MM.1S (cell line): ENCODE measurements at regions not wholly inside any gene's neighbourhood (a gene's known extent, or its start where the extent isn't known, plus 50 kb on each side); places are given as distances from the start of the nearest gene placed in this dataset.

Experiments used
- DNase-seq: peaks from one replicate; pipeline ENCODE4 v3.0.0-alpha.2; 2015
- H2AFZ ChIP-seq: fragments of 300-600 bp; sonication (generic); 2 replicates; pipeline ENCODE4 v1.6.0; 2016; ENCODE audit warnings: antibody characterized with exemption, low read length
- H3F3A ChIP-seq: fragments of 300-600 bp; sonication (generic); 2 replicates; pipeline ENCODE4 v1.6.1; 2016; ENCODE audit warnings: mild to moderate bottlenecking, antibody characterized with exemption, low read length, moderate library complexity, mixed read lengths; ENCODE audit not compliant: insufficient read depth
- H3K27ac ChIP-seq: fragments of 300-600 bp; sonication (generic); 2 replicates; pipeline ENCODE4 v1.5.1; 2016; ENCODE audit warnings: mild to moderate bottlenecking, low read length
- H3K27me3 ChIP-seq: fragments of 300-600 bp; sonication (generic); replicated peaks from 2 replicates; pipeline ENCODE4 v1.6.0; 2016; ENCODE audit warnings: low read length; ENCODE audit not compliant: insufficient read depth
- H3K36me3 ChIP-seq: fragments of 300-600 bp; sonication (generic); replicated peaks from 2 replicates; pipeline ENCODE4 v1.6.1; 2016; ENCODE audit warnings: mild to moderate bottlenecking, low read length, mixed read lengths; ENCODE audit not compliant: insufficient read depth
- H3K4me1 ChIP-seq: fragments of 300-600 bp; sonication (generic); 2 replicates; pipeline ENCODE4 v1.6.1; 2016; ENCODE audit warnings: low read length, mixed read lengths
- H3K4me2 ChIP-seq: fragments of 300-600 bp; sonication (generic); 2 replicates; pipeline ENCODE4 v1.6.0; 2016; ENCODE audit warnings: low read depth, low read length
- H3K4me3 ChIP-seq: fragments of 300-600 bp; sonication (generic); 2 replicates; pipeline ENCODE4 v1.5.1; 2016; ENCODE audit warnings: low read length, mixed read lengths
- H3K79me2 ChIP-seq: fragments of 300-600 bp; sonication (generic); 2 replicates; pipeline ENCODE4 v1.6.1; 2016; ENCODE audit warnings: mixed run types, low read length, mixed read lengths
- H3K9ac ChIP-seq: fragments of 300-600 bp; sonication (generic); 2 replicates; pipeline ENCODE4 v1.6.1; 2016; ENCODE audit warnings: low read length, mixed read lengths
- H3K9me2 ChIP-seq: fragments of 300-600 bp; sonication (generic); replicated peaks from 2 replicates; pipeline ENCODE4 v1.6.1; 2016; ENCODE audit warnings: mild to moderate bottlenecking, low read length, mixed read lengths; ENCODE audit not compliant: insufficient read depth
- H3K9me3 ChIP-seq: fragments of 300-600 bp; sonication (generic); replicated peaks from 2 replicates; pipeline ENCODE4 v1.6.1; 2016; ENCODE audit warnings: mild to moderate bottlenecking, low read length, mixed read lengths; ENCODE audit not compliant: insufficient read depth
- H4K20me1 ChIP-seq: fragments of 300-600 bp; sonication (generic); 2 replicates; pipeline ENCODE4 v1.6.1; 2016; ENCODE audit warnings: mild to moderate bottlenecking, low read length, moderate library complexity, mixed read lengths; ENCODE audit not compliant: insufficient read depth
- EZH2 ChIP-seq: fragments of 300-600 bp; sonication (generic); optimal IDR thresholded peaks from 2 replicates; pipeline ENCODE3; 2017; ENCODE audit warnings: low read depth, mild to moderate bottlenecking, antibody characterized with exemption, low read length, mixed read lengths
- EZH2phosphoT487 ChIP-seq: fragments of 300-600 bp; sonication (generic); IDR thresholded peaks from 2 replicates; pipeline ENCODE4 v1.6.1; 2018; ENCODE audit warnings: antibody characterized with exemption, low read length
- TF ChIP-seq, protein P1 (sequence below): fragments of 300-600 bp; sonication (generic); IDR thresholded peaks from 2 replicates; pipeline ENCODE4 v1.5.1; 2016; ENCODE audit warnings: antibody characterized with exemption, low read length, mixed read lengths

GRCh38 chr1:157202331-157202730, 64.1 kb upstream of the ETV3 start:
- no peaks in the 10 kb centered on the region for H3F3A ChIP-seq
- DNase-seq = no peak
- no peak overlapping the region for H3K27ac ChIP-seq
- H3K36me3 ChIP-seq = no peaks in the 10 kb centered on the region
- no peaks in the 10 kb centered on the region for H3K9me3 ChIP-seq
- no peaks in the 10 kb centered on the region for H3K9me2 ChIP-seq
- no peaks in the 10 kb centered on the region for H3K4me1 ChIP-seq
- TF ChIP-seq, protein P1, sequence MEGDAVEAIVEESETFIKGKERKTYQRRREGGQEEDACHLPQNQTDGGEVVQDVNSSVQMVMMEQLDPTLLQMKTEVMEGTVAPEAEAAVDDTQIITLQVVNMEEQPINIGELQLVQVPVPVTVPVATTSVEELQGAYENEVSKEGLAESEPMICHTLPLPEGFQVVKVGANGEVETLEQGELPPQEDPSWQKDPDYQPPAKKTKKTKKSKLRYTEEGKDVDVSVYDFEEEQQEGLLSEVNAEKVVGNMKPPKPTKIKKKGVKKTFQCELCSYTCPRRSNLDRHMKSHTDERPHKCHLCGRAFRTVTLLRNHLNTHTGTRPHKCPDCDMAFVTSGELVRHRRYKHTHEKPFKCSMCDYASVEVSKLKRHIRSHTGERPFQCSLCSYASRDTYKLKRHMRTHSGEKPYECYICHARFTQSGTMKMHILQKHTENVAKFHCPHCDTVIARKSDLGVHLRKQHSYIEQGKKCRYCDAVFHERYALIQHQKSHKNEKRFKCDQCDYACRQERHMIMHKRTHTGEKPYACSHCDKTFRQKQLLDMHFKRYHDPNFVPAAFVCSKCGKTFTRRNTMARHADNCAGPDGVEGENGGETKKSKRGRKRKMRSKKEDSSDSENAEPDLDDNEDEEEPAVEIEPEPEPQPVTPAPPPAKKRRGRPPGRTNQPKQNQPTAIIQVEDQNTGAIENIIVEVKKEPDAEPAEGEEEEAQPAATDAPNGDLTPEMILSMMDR = no peak
- TF ChIP-seq EZH2phosphoT487 (no peak), EZH2 (no peak)
- no peaks in the 10 kb centered on the region for H3K27me3 ChIP-seq
- H3K9ac ChIP-seq = no peak overlapping the region
- H2AFZ ChIP-seq = no peak overlapping the region
- no peak overlapping the region for H3K4me3 ChIP-seq
- no peak overlapping the region for H3K4me2 ChIP-seq
- no peaks in the 10 kb centered on the region for H4K20me1 ChIP-seq
- no peaks in the 10 kb centered on the region for H3K79me2 ChIP-seq

DNA sequence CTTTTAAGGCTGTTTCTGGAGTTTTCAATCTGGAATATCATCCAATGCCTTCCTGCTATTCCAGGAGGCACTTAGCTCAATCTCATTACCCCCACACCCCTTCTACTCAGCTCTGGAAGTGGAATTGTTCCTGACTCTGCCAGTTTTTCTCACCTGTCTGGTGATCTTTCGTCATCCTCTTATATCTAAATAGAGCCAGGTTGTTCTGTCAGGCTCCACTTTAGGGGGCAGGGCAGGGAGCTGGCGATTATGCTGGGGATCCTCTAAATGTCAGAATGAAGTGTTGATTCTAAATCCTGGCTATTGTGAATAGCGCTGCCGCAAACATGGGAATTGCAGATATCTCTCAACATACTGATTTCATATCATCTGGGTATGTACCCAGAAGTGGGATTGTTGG, 63.6 kb upstream of the ETV3 start:
- DNase-seq = no peak
- H3K27me3 ChIP-seq = no peaks in the 10 kb centered on the region
- no peaks in the 10 kb centered on the region for H3K9me2 ChIP-seq
- H3K4me1 ChIP-seq = peaks cover under 1% of the 10 kb centered on the region; the same call in 1 of the 2 replicates
- H3F3A ChIP-seq = no peaks in the 10 kb centered on the region
- TF ChIP-seq, protein P1 = no peak
- no peak for TF ChIP-seq EZH2phosphoT487
- H3K4me2 ChIP-seq = no peak overlapping the region
- no peaks in the 10 kb centered on the region for H3K36me3 ChIP-seq
- no peak overlapping the region for H2AFZ ChIP-seq
- no peak overlapping the region for H3K9ac ChIP-seq
- H3K79me2 ChIP-seq = no peaks in the 10 kb centered on the region
- H3K9me3 ChIP-seq = no peaks in the 10 kb centered on the region
- no peak overlapping the region for H3K4me3 ChIP-seq
- H4K20me1 ChIP-seq = no peaks in the 10 kb centered on the region
- H3K27ac ChIP-seq = no peak overlapping the region

DNA sequence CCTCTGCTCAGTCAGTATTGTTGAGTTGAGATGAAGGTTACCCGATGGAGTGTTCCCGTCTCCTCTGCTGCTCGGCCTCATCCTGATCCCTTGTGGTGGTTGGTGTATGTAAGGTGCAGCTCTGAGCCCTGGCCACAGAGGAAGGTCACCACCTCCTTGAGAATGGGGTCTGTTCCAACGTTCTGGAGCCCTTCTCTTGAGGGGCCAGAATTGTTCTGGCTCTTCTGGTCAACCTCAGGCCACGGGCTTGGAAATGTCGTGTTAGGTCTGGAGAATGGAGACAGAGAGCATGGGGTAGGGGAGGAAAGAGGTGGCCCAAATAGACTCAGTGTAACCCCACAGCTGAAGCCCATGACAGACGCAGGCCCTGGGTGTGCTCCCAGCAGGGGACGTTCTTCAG, 62.3 kb upstream of the ETV3 start:
- TF ChIP-seq, protein P1 = no peak
- TF ChIP-seq EZH2phosphoT487 (no peak), EZH2 (no peak)
- H3K9ac ChIP-seq = no peak overlapping the region
- no peak for DNase-seq
- H2AFZ ChIP-seq = no peak overlapping the region
- H3K9me2 ChIP-seq = no peaks in the 10 kb centered on the region
- no peaks in the 10 kb centered on the region for H3F3A ChIP-seq
- peaks cover 12% of the 10 kb centered on the region for H3K4me1 ChIP-seq
- H3K27me3 ChIP-seq = no peaks in the 10 kb centered on the region
- no peak overlapping the region for H3K4me3 ChIP-seq
- H3K27ac ChIP-seq = no peak overlapping the region
- H3K4me2 ChIP-seq = no peak overlapping the region
- H3K79me2 ChIP-seq = no peaks in the 10 kb centered on the region
- no peaks in the 10 kb centered on the region for H3K36me3 ChIP-seq
- no peaks in the 10 kb centered on the region for H4K20me1 ChIP-seq
- H3K9me3 ChIP-seq = no peaks in the 10 kb centered on the region

DNA sequence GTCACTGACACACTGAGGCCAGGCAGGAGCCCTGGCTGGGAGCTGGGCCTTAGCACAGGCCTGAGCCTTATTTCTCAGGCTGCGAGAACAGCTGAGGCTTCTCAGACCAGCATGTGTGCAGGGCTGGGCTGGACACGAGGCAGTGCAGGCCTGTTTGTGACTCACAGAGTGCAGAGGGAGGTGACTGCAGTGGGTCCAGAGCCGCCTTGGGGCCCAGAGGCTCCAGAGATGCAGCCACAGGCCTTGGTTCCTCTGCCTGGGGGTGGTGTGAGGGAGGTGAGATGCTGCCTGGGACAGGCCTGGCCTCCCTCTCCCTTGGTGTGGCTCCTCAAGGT, 61.2 kb upstream of the ETV3 start:
- Histone ChIP-seq H3K27ac (no peak overlapping the region), H4K20me1 (no peaks in the 10 kb centered on the region), H3K79me2 (no peaks in the 10 kb centered on the region), H3K27me3 (no peaks in the 10 kb centered on the region), H3K9ac (no peak overlapping the region), H3K4me3 (no peak overlapping the region), H3K4me1 (peaks cover 12% of the 10 kb centered on the region), H3F3A (no peaks in the 10 kb centered on the region), H3K9me3 (no peaks in the 10 kb centered on the region), H3K4me2 (no peak overlapping the region), H2AFZ (no peak overlapping the region), H3K36me3 (no peaks in the 10 kb centered on the region), H3K9me2 (no peaks in the 10 kb centered on the region)
- TF ChIP-seq, protein P1 = no peak
- TF ChIP-seq EZH2phosphoT487 (no peak), EZH2 (no peak)
- no peak for DNase-seq
